T-cell (primary cell): ENCODE measurements at regions not wholly inside any gene's neighbourhood (a gene's known extent, or its start where the extent isn't known, plus 50 kb on each side); places are given as distances from the start of the nearest gene placed in this dataset.
"Not testable (repeated sequence)": the region's sequence is repeated elsewhere in the genome, so short reads cannot be mapped to it uniquely, and the experiment has no call there.

Experiments used
- ATAC-seq, 4 experiments: fragments of 200-7000 bp in 3 of 4; fragments of 150-1000 bp in 1 of 4; cut with Tn5 transposase; replicated peaks in 1 of 4; 1 replicate in 3 of 4; 2 replicates in 1 of 4; pipeline ENCODE4 v1.10.0; 2021; ENCODE audit warnings: moderate library complexity in 3 of 4, mild to moderate bottlenecking in 2 of 4, moderate number of reproducible peaks in 1 of 4
- CTCF ChIA-PET, 2 donors: fragments of 300-600 bp; sonication (Branson Sonifier 250); formaldehyde crosslinking; loops; one replicate each; lab custom pipeline; 2022; ENCODE audit warnings: antibody characterized with exemption in 2 of 2; lab: Charles Lee
- POLR2A ChIA-PET, 2 donors: fragments of 300-600 bp; sonication (Branson Sonifier 250); formaldehyde crosslinking; loops; one replicate each; lab custom pipeline; 2022; ENCODE audit warnings: antibody characterized with exemption in 2 of 2; lab: Charles Lee
- DNase-seq, 35 experiments: peaks; one replicate each; pipeline versions ENCODE4 v3.0.0 to v3.0.0-alpha.2; 2013 to 2023
- H3K27ac ChIP-seq: one replicate; pipeline ENCODE4 v1.5.1; 2013; ENCODE audit warnings: low read length
- H3K27me3 ChIP-seq, 2 experiments: replicated peaks in 1 of 2; 1 replicate in 1 of 2; 2 replicates in 1 of 2; pipeline versions ENCODE4 v1.6.1 to v1.7.0; 2013; ENCODE audit warnings: low read length in 1 of 2, mixed read lengths in 1 of 2; ENCODE audit not compliant: control insufficient read depth in 2 of 2, insufficient read depth in 2 of 2; ENCODE audit errors: extremely low read depth in 1 of 2
- H3K36me3 ChIP-seq, 2 donors: 1 replicate in 1 of 2; 2 replicates in 1 of 2; pipeline versions ENCODE4 v1.6.1 to v1.7.0; 2013; ENCODE audit warnings: low read length in 1 of 2; ENCODE audit not compliant: control insufficient read depth in 2 of 2, insufficient read depth in 1 of 2; ENCODE audit errors: extremely low read depth in 1 of 2
- H3K4me1 ChIP-seq, 2 experiments: 1 replicate in 1 of 2; 2 replicates in 1 of 2; pipeline versions ENCODE4 v1.6.1 to v1.7.0; 2013; ENCODE audit warnings: low read length in 2 of 2, mixed read lengths in 1 of 2; ENCODE audit not compliant: insufficient read depth in 2 of 2, control insufficient read depth in 1 of 2; ENCODE audit errors: extremely low read depth in 1 of 2
- H3K4me3 ChIP-seq, 2 donors: 1 replicate in 1 of 2; 2 replicates in 1 of 2; pipeline versions ENCODE4 v1.5.1 to v1.7.0; 2013; ENCODE audit warnings: mild to moderate bottlenecking in 2 of 2, low read length in 1 of 2, moderate library complexity in 1 of 2; ENCODE audit not compliant: control insufficient read depth in 1 of 2; ENCODE audit errors: extremely low read depth in 1 of 2
- H3K9me3 ChIP-seq: 2 replicates; pipeline ENCODE4 v1.7.0; 2013
- H3K27ac Mint-ChIP-seq, 2 donors: one replicate each; pipeline ENCODE4 v1.8.0; 2020 to 2021; ENCODE audit warnings: mild to moderate bottlenecking in 2 of 2, mixed read lengths in 2 of 2
- H3K27me3 Mint-ChIP-seq, 2 donors: one replicate each; pipeline ENCODE4 v1.8.0; 2021 to 2022; ENCODE audit warnings: mixed read lengths in 2 of 2
- H3K36me3 Mint-ChIP-seq: one replicate; pipeline ENCODE4 v1.8.0; 2021; ENCODE audit warnings: mixed read lengths
- H3K4me1 Mint-ChIP-seq, 3 donors: one replicate each; pipeline ENCODE4 v1.8.0; 2020 to 2022; ENCODE audit warnings: mixed read lengths in 3 of 3, mild to moderate bottlenecking in 1 of 3
- H3K4me3 Mint-ChIP-seq, 3 donors: one replicate each; pipeline ENCODE4 v1.8.0; 2020 to 2022; ENCODE audit warnings: mild to moderate bottlenecking in 3 of 3, mixed read lengths in 3 of 3, moderate library complexity in 3 of 3
- H3K9me3 Mint-ChIP-seq, 3 donors: one replicate each; pipeline ENCODE4 v1.8.0; 2020 to 2022; ENCODE audit warnings: mixed read lengths in 3 of 3
- WGBS: methylation state at CpG from one replicate; pipeline ENCODE4 v1.1.5; 2013; ENCODE audit warnings: missing lambda C conversion rate; ENCODE audit not compliant: insufficient coverage; 5-methylcytosine and 5-hydroxymethylcytosine counted together

GRCh38 chr6:144417681-144418080 is 132.5 kb downstream of the UTRN start:
- POLR2A ChIA-PET: no interaction called here
- Mint-ChIP-seq H3K27me3 (no peaks in the 10 kb centered on the region), H3K9me3 (no peaks in the 10 kb centered on the region), H3K27ac (peak overlapping the region; percentile 4 to 5), H3K4me1 (peaks cover 60 to 69% (median 62%) of the 10 kb centered on the region in 3 donors), H3K4me3 (no peak overlapping the region), H3K36me3 (peaks cover 10% of the 10 kb centered on the region)
- ATAC-seq: no peak
- Histone ChIP-seq H3K36me3 (peaks cover 0 to 9% of the 10 kb centered on the region in 2 donors), H3K4me3 (no peak overlapping the region), H3K9me3 (no peaks in the 10 kb centered on the region), H3K27ac (no peak overlapping the region), H3K4me1 (peaks cover 0 to 24% of the 10 kb centered on the region in 2 experiments), H3K27me3 (no peaks in the 10 kb centered on the region)
- no peak for DNase-seq
- CTCF ChIA-PET: no interaction called here

GRCh38 chr6:144418959-144419545 is 133.9 kb downstream of the UTRN start:
- POLR2A ChIA-PET: interaction anchor here in 1 of 2 donors (1.0 kb wide), 1 partner anchor 75 kb away, joined by 3 read pairs; no protein-coding TSS in a partner anchor
- peak in 1 of 4 experiments; percentile 52 for ATAC-seq
- H3K27ac Mint-ChIP-seq: no peak overlapping the region

GRCh38 chr6:144423167-144423566 is 138.0 kb downstream of the UTRN start:
- Histone ChIP-seq H3K4me1 (peaks cover 0 to 7% of the 10 kb centered on the region in 2 experiments), H3K27me3 (no peaks in the 10 kb centered on the region), H3K36me3 (peaks cover 0 to 55% of the 10 kb centered on the region in 2 donors), H3K9me3 (no peaks in the 10 kb centered on the region), H3K4me3 (no peak overlapping the region), H3K27ac (no peak overlapping the region)
- Mint-ChIP-seq H3K27me3 (no peaks in the 10 kb centered on the region), H3K36me3 (peaks cover 56% of the 10 kb centered on the region), H3K4me1 (peaks cover 25 to 37% (median 28%) of the 10 kb centered on the region in 3 donors), H3K9me3 (no peaks in the 10 kb centered on the region), H3K27ac (peak overlapping the region in 1 of 2 donors; percentile 44), H3K4me3 (no peak overlapping the region)
- ATAC-seq: no peak
- ChIA-PET CTCF (no interaction called here), POLR2A (no interaction called here)
- 100% methylated on average over 1 of the region's 3 CpGs for WGBS
- DNase-seq: no peak

More at GRCh38 chr6:144418959-144419545, 133.9 kb downstream of the UTRN start:
- H3K4me1 Mint-ChIP-seq: peaks cover 50 to 57% (median 53%) of the 10 kb centered on the region in 3 donors
- no CpG with 5 or more reads among the region's 6 CpGs for WGBS
- H3K36me3 ChIP-seq: peaks cover 0 to 23% of the 10 kb centered on the region in 2 donors
- no peaks in the 10 kb centered on the region for H3K27me3 ChIP-seq
- H3K9me3 ChIP-seq: no peaks in the 10 kb centered on the region
- H3K4me1 ChIP-seq: peaks cover 0 to 17% of the 10 kb centered on the region in 2 experiments
- no peak overlapping the region for H3K27ac ChIP-seq
- peaks cover 20% of the 10 kb centered on the region for H3K36me3 Mint-ChIP-seq
- CTCF ChIA-PET: no interaction called here
- no peaks in the 10 kb centered on the region for H3K9me3 Mint-ChIP-seq
- H3K4me3 ChIP-seq: no peak overlapping the region
- peak in 3 of 35 experiments; percentile 4 to 26 (median 6) for DNase-seq
- H3K4me3 Mint-ChIP-seq: no peak overlapping the region
- H3K27me3 Mint-ChIP-seq: no peaks in the 10 kb centered on the region

GRCh38 chr6:144429753-144430152 is 144.6 kb downstream of the UTRN start:
- Mint-ChIP-seq H3K27me3 (no peaks in the 10 kb centered on the region), H3K9me3 (no peaks in the 10 kb centered on the region), H3K27ac (no peak overlapping the region), H3K4me3 (no peak overlapping the region), H3K36me3 (peaks cover 60% of the 10 kb centered on the region), H3K4me1 (peaks cover 6 to 15% (median 7%) of the 10 kb centered on the region in 3 donors)
- POLR2A ChIA-PET: no interaction called here
- H3K9me3 ChIP-seq: no peaks in the 10 kb centered on the region
- CTCF ChIA-PET: no interaction called here
- DNase-seq: no peak
- peaks cover 0 to 69% of the 10 kb centered on the region in 2 donors for H3K36me3 ChIP-seq
- H3K27me3 ChIP-seq: no peaks in the 10 kb centered on the region
- no CpG with 5 or more reads among the region's 1 CpG for WGBS
- no peak for ATAC-seq
- no peaks in the 10 kb centered on the region for H3K4me1 ChIP-seq
- H3K27ac ChIP-seq: no peak overlapping the region
- no peak overlapping the region for H3K4me3 ChIP-seq

GRCh38 chr6:144433446-144433845 is 148.3 kb downstream of the UTRN start:
- peaks cover 3 to 70% of the 10 kb centered on the region in 2 donors for H3K36me3 ChIP-seq
- H3K27ac ChIP-seq, H3K4me3 ChIP-seq, CTCF ChIA-PET, H3K4me1 Mint-ChIP-seq, H3K9me3 ChIP-seq, H3K9me3 Mint-ChIP-seq, DNase-seq, ATAC-seq, H3K27me3 Mint-ChIP-seq, H3K27ac Mint-ChIP-seq, POLR2A ChIA-PET, H3K4me1 ChIP-seq, H3K4me3 Mint-ChIP-seq, H3K27me3 ChIP-seq: not testable (repeated sequence)
- peaks cover 58% of the 10 kb centered on the region for H3K36me3 Mint-ChIP-seq
- WGBS: 91% methylated on average over 7 of the region's 24 CpGs

GRCh38 chr6:144434308-144434990 is 149.3 kb downstream of the UTRN start:
- H3K27ac ChIP-seq: no peak overlapping the region
- peaks cover 3 to 71% of the 10 kb centered on the region in 2 donors for H3K36me3 ChIP-seq
- H3K4me3 ChIP-seq: no peak overlapping the region
- no peaks in the 10 kb centered on the region for H3K27me3 ChIP-seq
- peak overlapping the region; percentile 31 to 57 for H3K27ac Mint-ChIP-seq
- H3K27me3 Mint-ChIP-seq: no peaks in the 10 kb centered on the region
- ATAC-seq (no peak), DNase-seq (no peak)
- no peaks in the 10 kb centered on the region for H3K9me3 Mint-ChIP-seq
- no peak overlapping the region for H3K4me3 Mint-ChIP-seq
- H3K4me1 ChIP-seq: no peaks in the 10 kb centered on the region
- peaks cover 0 to 4% (median 3%) of the 10 kb centered on the region in 3 donors for H3K4me1 Mint-ChIP-seq
- H3K9me3 ChIP-seq: no peaks in the 10 kb centered on the region
- CTCF ChIA-PET: interaction anchor here in 1 of 2 donors (0.6 to 1.0 kb wide), 2 partner anchors 38 to 857 kb away, joined by 3 to 4 read pairs; no protein-coding TSS in a partner anchor
- 90% methylated on average over 5 of the region's 6 CpGs for WGBS
- H3K36me3 Mint-ChIP-seq: peaks cover 62% of the 10 kb centered on the region
- POLR2A ChIA-PET: interaction anchor here in 1 of 2 donors (0.6 kb wide), 1 partner anchor 107 kb away, joined by 3 read pairs; no protein-coding TSS in a partner anchor
